Prostate gland (tissue), 2 donors: ENCODE measurements at regions not wholly inside any gene's neighbourhood (a gene's known extent, or its start where the extent isn't known, plus 50 kb on each side); places are given as distances from the start of the nearest gene placed in this dataset.
A peak's percentile ranks its signal among the peaks of the same experiment; 100 is the strongest.

Experiments used
- DNase-seq: peaks from one replicate; pipeline ENCODE4 v3.0.0-alpha.2; 2019; ENCODE audit warnings: low spot score
- H3K27ac ChIP-seq, 2 donors: fragments of 200-600 bp; sonication (generic); 2 replicates each; pipeline ENCODE4 v1.5.1; 2017 to 2019
- H3K27me3 ChIP-seq: fragments of 200-600 bp; sonication (generic); replicated peaks from 2 replicates; pipeline ENCODE4 v1.5.1; 2019; ENCODE audit not compliant: insufficient read depth
- H3K36me3 ChIP-seq, 2 donors: fragments of 200-600 bp; sonication (generic); 1 replicate in 1 of 2; 2 replicates in 1 of 2; pipeline versions ENCODE4 v1.5.1 to v1.8.1; 2017 to 2019
- H3K4me1 ChIP-seq: fragments of 200-600 bp; sonication (generic); replicated peaks from 2 replicates; pipeline ENCODE4 v1.5.1; 2019
- H3K4me3 ChIP-seq, 2 donors: fragments of 200-600 bp; sonication (generic); 2 replicates each; pipeline ENCODE4 v1.5.1; 2017 to 2019
- H3K9me3 ChIP-seq: fragments of 200-600 bp; sonication (generic); 2 replicates; pipeline ENCODE4 v1.5.1; 2017
- POLR2A ChIP-seq: fragments of 450-650 bp; IDR thresholded peaks from one replicate; pipeline ENCODE4 v1.6.1; 2016; ENCODE audit warnings: antibody characterized with exemption, mild to moderate bottlenecking
- POLR2AphosphoS5 ChIP-seq: sonication (generic); formaldehyde crosslinking; IDR thresholded peaks from one replicate; pipeline ENCODE4 v1.6.1; 2017; ENCODE audit warnings: antibody characterized with exemption
- WGBS: methylation state at CpG from one replicate; pipeline ENCODE4 v1.1.5; 2018; 5-methylcytosine and 5-hydroxymethylcytosine counted together
- intact Hi-C: fragments of 100-400 bp; cut with DNase I; formaldehyde crosslinking; loops from one replicate; pipeline ENCODE4 v1.14.2; 2022
- TF ChIP-seq, protein P1 (sequence below), 4 experiments: fragments of 200-600 bp in 2 of 4; fragments of 450-650 bp in 2 of 4; sonication (generic) in 2 of 4; IDR thresholded peaks; 1 replicate in 3 of 4; 2 replicates in 1 of 4; pipeline ENCODE4 v1.5.1; 2016 to 2019; ENCODE audit warnings: antibody characterized with exemption in 4 of 4, mild to moderate bottlenecking in 2 of 4, moderate library complexity in 2 of 4

- TF ChIP-seq, protein P1, sequence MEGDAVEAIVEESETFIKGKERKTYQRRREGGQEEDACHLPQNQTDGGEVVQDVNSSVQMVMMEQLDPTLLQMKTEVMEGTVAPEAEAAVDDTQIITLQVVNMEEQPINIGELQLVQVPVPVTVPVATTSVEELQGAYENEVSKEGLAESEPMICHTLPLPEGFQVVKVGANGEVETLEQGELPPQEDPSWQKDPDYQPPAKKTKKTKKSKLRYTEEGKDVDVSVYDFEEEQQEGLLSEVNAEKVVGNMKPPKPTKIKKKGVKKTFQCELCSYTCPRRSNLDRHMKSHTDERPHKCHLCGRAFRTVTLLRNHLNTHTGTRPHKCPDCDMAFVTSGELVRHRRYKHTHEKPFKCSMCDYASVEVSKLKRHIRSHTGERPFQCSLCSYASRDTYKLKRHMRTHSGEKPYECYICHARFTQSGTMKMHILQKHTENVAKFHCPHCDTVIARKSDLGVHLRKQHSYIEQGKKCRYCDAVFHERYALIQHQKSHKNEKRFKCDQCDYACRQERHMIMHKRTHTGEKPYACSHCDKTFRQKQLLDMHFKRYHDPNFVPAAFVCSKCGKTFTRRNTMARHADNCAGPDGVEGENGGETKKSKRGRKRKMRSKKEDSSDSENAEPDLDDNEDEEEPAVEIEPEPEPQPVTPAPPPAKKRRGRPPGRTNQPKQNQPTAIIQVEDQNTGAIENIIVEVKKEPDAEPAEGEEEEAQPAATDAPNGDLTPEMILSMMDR (IDR thresholded peaks at IDR 0.05) = no peak
- TF ChIP-seq POLR2AphosphoS5 = peak; percentile 33
- Histone ChIP-seq H3K4me1 (peaks cover 3% of the 10 kb centered on the region), H3K4me3 (no peak overlapping the region), H3K27me3 (no peaks in the 10 kb centered on the region), H3K36me3 (no peaks in the 10 kb centered on the region), H3K9me3 (no peaks in the 10 kb centered on the region), H3K27ac (peak overlapping the region; percentile 81 to 83)
- WGBS = 36% methylated on average over 4 of the region's 4 CpGs
- DNase-seq = no peak
- intact Hi-C loops = no loop called here
Observed at GRCh38 chr1:95368178-95368577, 134.2 kb downstream of the RWDD3 start.

DNA sequence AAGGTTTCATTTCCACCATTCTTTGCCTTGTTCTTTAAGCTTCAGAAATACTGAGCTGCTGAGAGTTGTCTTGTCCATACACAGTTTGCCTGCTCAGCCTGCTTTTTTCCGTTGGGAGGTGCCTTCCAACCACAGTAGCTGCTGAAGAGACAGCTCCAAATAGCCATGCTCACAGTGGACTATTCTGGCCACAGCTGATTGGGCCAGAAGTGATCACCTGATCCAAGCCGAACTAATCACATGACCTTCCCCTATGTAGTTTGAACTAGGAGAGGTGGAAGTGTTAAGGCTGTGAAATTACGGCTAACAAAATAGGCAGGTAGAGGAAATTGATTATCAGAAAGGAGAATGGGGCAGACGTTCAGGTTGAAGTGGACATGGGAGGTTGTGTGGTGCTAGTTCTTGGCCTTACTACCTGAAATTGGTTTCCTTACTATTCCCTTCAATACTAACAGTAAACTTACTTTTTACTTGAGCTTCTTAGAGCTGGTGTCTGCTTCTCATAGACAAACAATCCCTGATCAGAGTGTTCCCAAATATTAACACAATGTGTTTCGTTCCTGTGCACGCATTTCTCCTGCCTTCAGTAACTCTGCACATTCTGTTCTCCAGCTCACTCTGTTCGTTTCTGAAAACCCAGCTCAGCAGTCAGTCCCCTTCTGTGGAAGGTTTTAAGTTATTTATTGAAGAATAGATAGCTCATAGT lies 136.1 kb downstream of the RWDD3 start:
- DNase-seq = peak; percentile 59
- WGBS = 35% methylated on average over 7 of the region's 7 CpGs
- H3K27ac ChIP-seq = peak overlapping the region; percentile 81 to 83
- no peak overlapping the region for H3K4me3 ChIP-seq
- intact Hi-C loops = no loop called here
- H3K4me1 ChIP-seq = peaks cover 3% of the 10 kb centered on the region
- H3K27me3 ChIP-seq = no peaks in the 10 kb centered on the region
- no peaks in the 10 kb centered on the region for H3K36me3 ChIP-seq
- no peaks in the 10 kb centered on the region for H3K9me3 ChIP-seq
- TF ChIP-seq POLR2AphosphoS5 = peak; percentile 73
- TF ChIP-seq POLR2A = no peak
- TF ChIP-seq, protein P1 (IDR thresholded peaks at IDR 0.05) = peak in 1 of 4 experiments; percentile 20

DNA sequence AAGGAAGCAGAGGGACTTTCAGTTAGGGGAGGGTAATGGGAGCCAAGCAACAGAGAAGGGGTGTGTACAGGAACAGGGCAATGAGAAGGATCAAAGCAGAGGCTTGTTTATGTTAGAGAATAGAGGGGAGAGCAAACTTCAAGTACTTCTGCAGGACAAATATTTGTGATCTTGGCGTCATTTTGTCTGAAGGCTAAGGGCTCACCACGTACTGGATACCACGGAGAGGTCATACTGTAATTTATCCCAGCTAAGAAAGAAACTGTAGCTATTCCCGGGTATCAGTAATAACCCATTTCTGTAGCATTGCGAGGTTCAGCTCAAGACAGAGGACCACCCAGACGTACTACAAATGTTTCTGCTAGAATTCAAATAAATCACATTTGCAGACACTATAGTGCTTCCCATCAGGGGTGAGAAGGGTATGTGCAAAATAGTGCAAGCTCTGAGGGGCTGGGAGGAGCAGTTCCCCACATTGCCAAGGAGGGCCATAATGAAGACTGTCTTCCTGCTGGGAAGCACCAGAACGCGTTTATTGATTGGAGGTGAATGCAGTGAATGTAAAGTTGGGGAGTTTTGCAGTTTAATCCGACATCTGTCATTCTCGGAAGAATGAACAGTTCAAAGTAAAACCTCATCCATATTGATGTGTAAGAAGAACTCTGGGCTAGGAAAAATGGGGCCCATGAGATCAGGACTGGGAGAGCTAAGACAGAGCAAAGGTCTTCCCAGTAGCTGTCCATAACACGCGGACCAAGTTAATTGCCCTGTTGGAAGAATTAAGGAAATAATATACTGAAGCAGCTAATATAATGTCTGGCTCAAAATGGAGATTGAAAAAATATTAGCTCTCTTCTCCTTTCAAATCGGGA lies 136.9 kb downstream of the RWDD3 start:
- 41% methylated on average over 13 of the region's 13 CpGs for WGBS
- TF ChIP-seq, protein P1 (IDR thresholded peaks at IDR 0.05) = no peak
- TF ChIP-seq POLR2AphosphoS5 = no peak
- no peak for TF ChIP-seq POLR2A
- peak overlapping the region; percentile 81 to 83 for H3K27ac ChIP-seq
- DNase-seq = no peak
- H3K27me3 ChIP-seq = no peaks in the 10 kb centered on the region
- H3K4me1 ChIP-seq = peaks cover 3% of the 10 kb centered on the region
- no peaks in the 10 kb centered on the region for H3K36me3 ChIP-seq
- H3K9me3 ChIP-seq = no peaks in the 10 kb centered on the region
- no peak overlapping the region for H3K4me3 ChIP-seq
- intact Hi-C loops = no loop called here

DNA sequence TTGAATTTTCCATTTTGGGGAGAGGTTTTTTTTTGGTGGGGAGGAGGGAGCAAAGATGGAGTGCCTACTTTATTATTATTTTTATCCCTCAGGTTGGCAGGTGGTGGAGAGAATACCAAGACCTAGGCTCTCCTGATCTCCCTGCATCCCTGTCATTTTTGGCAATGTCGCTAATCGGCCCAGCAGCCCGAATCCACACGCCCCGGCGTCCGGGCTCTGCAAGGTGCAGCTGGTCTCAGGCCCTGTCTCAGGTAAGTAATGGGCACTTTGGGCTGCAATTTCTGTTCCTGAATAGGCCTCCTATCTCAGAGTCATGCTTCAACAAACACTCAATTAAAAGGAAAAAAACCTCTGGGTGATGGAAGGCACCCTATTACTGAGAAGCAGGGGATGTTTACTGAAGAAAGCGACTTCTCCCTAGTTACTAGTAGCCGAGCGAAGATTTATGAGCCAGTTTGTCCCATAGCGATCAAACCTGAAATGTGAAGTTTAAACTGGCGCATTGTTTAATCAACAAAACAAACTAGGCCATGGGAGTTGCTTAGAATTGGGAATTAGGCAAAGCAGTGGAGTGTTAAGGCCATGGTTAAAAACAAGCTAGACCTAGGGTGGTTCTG lies 137.8 kb downstream of the RWDD3 start:
- DNase-seq = peak; percentile 51
- H3K27me3 ChIP-seq = no peaks in the 10 kb centered on the region
- H3K4me3 ChIP-seq = no peak overlapping the region
- intact Hi-C loops = no loop called here
- H3K36me3 ChIP-seq = no peaks in the 10 kb centered on the region
- H3K4me1 ChIP-seq = peaks cover 3% of the 10 kb centered on the region
- peak overlapping the region; percentile 81 to 83 for H3K27ac ChIP-seq
- TF ChIP-seq POLR2AphosphoS5 = peak; percentile 79
- TF ChIP-seq, protein P1 (IDR thresholded peaks at IDR 0.05) = no peak
- H3K9me3 ChIP-seq = no peaks in the 10 kb centered on the region
- WGBS = 56% methylated on average over 12 of the region's 12 CpGs
